K562 (cell line): ENCODE measurements at regions not wholly inside any gene's neighbourhood (a gene's known extent, or its start where the extent isn't known, plus 50 kb on each side); places are given as distances from the start of the nearest gene placed in this dataset.
A peak's percentile ranks its signal among the peaks of the same experiment; 100 is the strongest.

Experiments used
- ATAC-seq: fragments of 200-7000 bp; cut with Tn5 transposase; 3 replicates; pipeline ENCODE4 v1.9.1; 2020; ENCODE audit warnings: moderate library complexity
- BruUV-seq: library from RNA; stranded (reverse); fragments of 400-500 nt; replicated peaks from 2 replicates; lab custom pipeline; 2021; lab: Mats Ljungman, UMichigan
- CTCF ChIA-PET: fragments of 300-600 bp; formaldehyde crosslinking; extraction: SDS; loops from one replicate; lab custom pipeline; 2021; ENCODE audit warnings: low intra/inter-chr PET ratio; lab: Yijun Ruan, JAX
- POLR2A ChIA-PET: fragments of 300-600, 350-650 bp; sonication (Branson Sonifier 250); formaldehyde crosslinking; extraction: SDS; loops from one replicate; lab custom pipeline; 2021; ENCODE audit warnings: antibody characterized with exemption, inconsistent platforms; lab: Yijun Ruan, JAX
- DNase-seq, 4 experiments: peaks; one replicate each; pipeline versions ENCODE4 v3.0.0 to v3.0.0-alpha.2; 2011 to 2018; ENCODE audit warnings: low spot score in 3 of 4, mixed read lengths in 3 of 4; ENCODE audit errors: extremely low read depth in 1 of 4
- FAIRE-seq: peaks from 2 replicates; lab custom pipeline; 2011; peaks lifted over from hg19 to GRCh38; lab: Jason Lieb, UNC
- H2AFZ ChIP-seq: 2 replicates; pipeline ENCODE4 v1.6.0; 2011; ENCODE audit warnings: low read depth, low read length, control low read depth, inconsistent platforms
- H3K27ac ChIP-seq: fragments of 200-600 bp; 3 replicates; pipeline ENCODE4 v1.8.0; 2011; ENCODE audit warnings: low read depth, mild to moderate bottlenecking, control low read depth, inconsistent platforms, low read length, moderate library complexity, mixed read lengths; ENCODE audit errors: extremely low read depth
- H3K27me3 ChIP-seq, 2 experiments: fragments of 300-600 bp in 1 of 2; 2 replicates in 1 of 2; 3 replicates in 1 of 2; pipeline versions ENCODE4 v1.6.0 to v1.8.0; 2011; ENCODE audit warnings: inconsistent platforms in 2 of 2, low read length in 2 of 2, mild to moderate bottlenecking in 1 of 2, mixed read lengths in 1 of 2, moderate library complexity in 1 of 2; ENCODE audit not compliant: control insufficient read depth in 2 of 2, insufficient read depth in 2 of 2
- H3K36me3 ChIP-seq: fragments of 300-600 bp; 3 replicates; pipeline ENCODE4 v1.8.0; 2011; ENCODE audit warnings: mild to moderate bottlenecking, low read length, inconsistent platforms; ENCODE audit not compliant: control insufficient read depth, insufficient read depth
- H3K4me1 ChIP-seq, 2 experiments: fragments of 200-600 bp in 1 of 2; replicated peaks in 1 of 2; 2 replicates in 1 of 2; 3 replicates in 1 of 2; pipeline versions ENCODE4 v1.5.1 to v1.8.0; 2011; ENCODE audit warnings: inconsistent platforms in 2 of 2, low read length in 2 of 2, mild to moderate bottlenecking in 1 of 2, mixed read lengths in 1 of 2, moderate library complexity in 1 of 2; ENCODE audit not compliant: control insufficient read depth in 2 of 2, insufficient read depth in 2 of 2
- H3K4me2 ChIP-seq: 2 replicates; pipeline ENCODE4 v1.6.1; 2011; ENCODE audit warnings: low read length, control low read depth, inconsistent platforms, mixed read lengths; ENCODE audit not compliant: insufficient read depth
- H3K4me3 ChIP-seq: fragments of 200-600 bp; sonication (generic), shearing (Covaris generic); 2 replicates; pipeline ENCODE4 v1.5.1; 2016; ENCODE audit warnings: control low read depth, inconsistent platforms
- H3K79me2 ChIP-seq: fragments of 200-600 bp; 3 replicates; pipeline ENCODE4 v1.8.0; 2011; ENCODE audit warnings: low read length, inconsistent platforms; ENCODE audit not compliant: control insufficient read depth, insufficient read depth
- H3K9ac ChIP-seq, 2 experiments: 2 replicates each; pipeline versions ENCODE4 v1.6.0 to v1.6.1; 2011; ENCODE audit warnings: low read depth in 2 of 2, low read length in 2 of 2, control low read depth in 1 of 2, inconsistent platforms in 1 of 2, mild to moderate bottlenecking in 1 of 2, mixed read lengths in 1 of 2; ENCODE audit not compliant: insufficient read depth in 1 of 2
- H3K9me1 ChIP-seq: one replicate; pipeline ENCODE4 v1.6.0; 2011; ENCODE audit warnings: inconsistent platforms, mild to moderate bottlenecking, low read length, moderate library complexity; ENCODE audit not compliant: control insufficient read depth, insufficient read depth
- H3K9me3 ChIP-seq: replicated peaks from 2 replicates; pipeline ENCODE4 v1.5.1; 2011; ENCODE audit warnings: low read depth, low read length, inconsistent platforms; ENCODE audit not compliant: control insufficient read depth, insufficient read depth
- H4K20me1 ChIP-seq: replicated peaks from 2 replicates; pipeline ENCODE4 v1.6.1; 2011; ENCODE audit warnings: low read length, inconsistent platforms, mixed read lengths; ENCODE audit not compliant: control insufficient read depth, insufficient read depth
- EGR1 ChIP-seq: fragments of 450-650 bp; conservative IDR thresholded peaks from 2 replicates; pipeline ENCODE4 v1.6.1; 2017; ENCODE audit warnings: mild to moderate bottlenecking
- NR2F6 ChIP-seq: fragments of 450-650 bp; formaldehyde crosslinking; IDR thresholded peaks from 2 replicates; pipeline ENCODE4 v1.4.0; 2020; ENCODE audit warnings: mild to moderate bottlenecking
- RBM39 ChIP-seq: fragments of 200-400 bp; formaldehyde crosslinking; optimal IDR thresholded peaks from 2 replicates; pipeline ENCODE3; 2018; ENCODE audit warnings: low read depth, low read length
- ZBTB17 ChIP-seq: fragments of 450-650 bp; formaldehyde crosslinking; IDR thresholded peaks from 2 replicates; pipeline ENCODE4 v1.4.0; 2020; ENCODE audit warnings: mild to moderate bottlenecking
- ZNF24 ChIP-seq: fragments of 450-650 bp; IDR thresholded peaks from 2 replicates; pipeline ENCODE4 v1.6.1; 2016
- ZNF316 ChIP-seq: fragments of 450-650 bp; IDR thresholded peaks from 2 replicates; pipeline ENCODE4 v1.6.1; 2016
- ZNF395 ChIP-seq: fragments of 200-800 bp; sonication (Bioruptor generic); IDR thresholded peaks from 2 replicates; pipeline ENCODE4 v1.6.1; 2017; ENCODE audit warnings: missing genetic modification characterization, missing compliant biosample characterization
- WGBS: fragments of 100-300 bp; shearing (Covaris generic); methylation state at CpG from one replicate; pipeline ENCODE4 v1.1.6; 2016; ENCODE audit warnings: low coverage, mixed read lengths; ENCODE audit not compliant: insufficient coverage; ENCODE audit errors: missing lambda C conversion rate; 5-methylcytosine and 5-hydroxymethylcytosine counted together
- in situ Hi-C: fragments of 300-500 bp; cut with MboI; formaldehyde crosslinking; loops from 4 replicates; pipeline ENCODE4 v1.15.0; 2018; ENCODE audit warnings: inconsistent platforms, mixed read lengths
- intact Hi-C: fragments of 100-400 bp; cut with micrococcal nuclease; formaldehyde crosslinking; loops from 2 replicates; pipeline ENCODE4 v1.14.2; 2022

- H3K9me1 ChIP-seq = no peaks in the 10 kb centered on the region
- no peak overlapping the region for H3K27ac ChIP-seq
- peaks cover 7% of the 10 kb centered on the region; the same call in 1 of the 2 replicates for H4K20me1 ChIP-seq
- WGBS = 2% methylated on average over 4 of the region's 4 CpGs
- H3K36me3 ChIP-seq = no peaks in the 10 kb centered on the region
- BruUV-seq = no TSS peak
- no peak for TF ChIP-seq EGR1
- intact Hi-C loops (no loop called here), in situ Hi-C loops (no loop called here)
- ChIA-PET CTCF (no interaction called here), POLR2A (interaction anchor here (0.6 to 1.7 kb wide), 4 partner anchors 9 to 542 kb away, joined by 3 to 6 read pairs (median 4); no protein-coding TSS in a partner anchor)
- ATAC-seq = no peak
- FAIRE-seq = no peak
- no peak overlapping the region for H3K4me3 ChIP-seq
- no peak overlapping the region for H3K4me2 ChIP-seq
- no peaks in the 10 kb centered on the region for H3K4me1 ChIP-seq
- H3K9ac ChIP-seq = no peak overlapping the region
- H3K27me3 ChIP-seq = peaks cover 5 to 68% of the 10 kb centered on the region in 2 experiments; a peak in 3 of 5 replicates
- H3K79me2 ChIP-seq = no peaks in the 10 kb centered on the region
- H3K9me3 ChIP-seq = no peaks in the 10 kb centered on the region
- DNase-seq = no peak
- no peak overlapping the region for H2AFZ ChIP-seq
Measured at GRCh38 chr10:78802431-78802830, 266.3 kb upstream of the ZMIZ1 start.

DNA sequence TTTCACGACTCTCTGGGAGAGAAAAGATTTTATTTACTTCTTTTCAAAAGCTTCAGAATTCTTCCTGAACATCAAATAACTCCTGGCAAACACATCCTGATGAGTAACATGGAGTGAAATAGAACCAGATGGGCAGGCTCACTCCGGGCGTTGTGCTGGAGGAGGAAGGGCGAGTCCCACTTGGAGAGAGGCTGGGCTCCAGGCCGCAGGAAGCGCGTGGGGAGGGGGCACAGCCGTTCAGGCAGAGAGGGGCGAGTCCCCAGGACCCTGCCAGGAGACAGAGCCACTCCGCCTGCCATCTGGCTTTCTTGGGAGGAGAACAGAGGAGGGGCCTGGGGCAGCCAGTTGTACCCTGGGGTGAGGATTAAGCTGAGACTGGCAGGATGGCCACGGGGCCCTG is 265.9 kb upstream of the ZMIZ1 start:
- no peak for FAIRE-seq
- BruUV-seq = no TSS peak
- POLR2A ChIA-PET = interaction anchor here (0.5 to 1.7 kb wide), 6 partner anchors 8 to 542 kb away, joined by 3 to 6 read pairs (median 4); no protein-coding TSS in a partner anchor
- intact Hi-C loops = no loop called here
- Histone ChIP-seq H2AFZ (no peak overlapping the region), H4K20me1 (peaks cover 7% of the 10 kb centered on the region; the same call in 1 of the 2 replicates), H3K9me1 (no peaks in the 10 kb centered on the region), H3K27me3 (peaks cover 5 to 63% of the 10 kb centered on the region in 2 experiments; a peak in 3 of 5 replicates), H3K36me3 (no peaks in the 10 kb centered on the region), H3K4me1 (no peaks in the 10 kb centered on the region), H3K79me2 (no peaks in the 10 kb centered on the region), H3K9me3 (no peaks in the 10 kb centered on the region), H3K4me2 (no peak overlapping the region), H3K27ac (no peak overlapping the region), H3K9ac (peak overlapping the region in 1 of 2 experiments; percentile 27; a peak in 1 of 4 replicates), H3K4me3 (no peak overlapping the region)
- no peak for TF ChIP-seq NR2F6 (CRISPR knock-in tag)
- no peak for TF ChIP-seq ZNF316
- no peak for TF ChIP-seq ZNF395 (CRISPR knock-in tag)
- TF ChIP-seq ZBTB17 = no peak
- no peak for TF ChIP-seq ZNF24
- TF ChIP-seq RBM39 = no peak
- ATAC-seq = no peak
- in situ Hi-C loops = no loop called here
- DNase-seq = no peak
- 1% methylated on average over 11 of the region's 11 CpGs for WGBS
- CTCF ChIA-PET = no interaction called here
